A172 (cell line): ENCODE measurements at regions not wholly inside any gene's neighbourhood (a gene's known extent, or its start where the extent isn't known, plus 50 kb on each side); places are given as distances from the start of the nearest gene placed in this dataset.

ENCODE experiments used
- DNase-seq: peaks from one replicate; pipeline ENCODE4 v3.0.0-alpha.2; 2015; ENCODE audit warnings: low spot score

DNA sequence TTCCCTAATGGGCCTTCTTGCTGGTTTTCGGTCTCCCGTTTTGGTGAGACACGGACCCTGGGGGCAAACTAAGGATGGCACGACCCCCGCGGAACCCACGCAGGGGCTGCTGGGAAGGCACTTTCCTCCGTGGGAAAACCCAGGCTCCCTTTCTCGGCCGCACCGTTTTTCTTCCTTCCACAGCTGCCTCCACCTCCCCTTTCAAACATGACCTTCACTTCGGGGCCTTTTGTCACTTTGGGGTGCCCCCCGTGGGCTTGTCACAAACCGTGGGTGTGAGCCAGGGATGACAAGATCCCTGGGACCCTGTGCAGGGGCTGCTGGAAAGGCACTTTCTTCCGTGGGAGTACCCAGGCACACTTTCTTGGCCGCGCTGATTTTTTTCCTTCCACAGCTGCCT, 268.7 kb downstream of the ALG10 start:
- DNase-seq = no peak

DNA sequence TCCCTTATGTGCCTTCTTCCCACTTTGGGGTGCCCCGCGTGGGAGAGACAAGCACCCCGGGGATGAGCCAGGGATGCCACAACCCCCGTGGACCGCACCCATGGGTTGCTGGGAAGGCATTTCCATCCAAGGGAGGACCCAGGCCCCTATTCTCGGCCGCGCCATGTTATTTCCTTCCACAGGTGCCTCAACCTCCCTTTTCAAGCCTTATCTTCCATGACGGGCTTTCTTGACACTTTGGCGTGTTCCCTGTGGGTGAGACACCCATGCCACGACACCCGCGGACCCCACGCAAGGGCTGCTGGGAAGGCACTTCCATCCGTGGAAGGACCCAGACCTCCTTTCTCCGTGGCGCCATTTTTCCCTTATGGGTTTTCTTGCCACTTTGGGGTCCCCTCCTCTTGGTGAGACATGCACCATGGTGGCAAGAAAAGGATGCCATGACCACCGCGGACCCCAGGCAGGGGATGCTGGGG, 269.2 kb downstream of the ALG10 start:
- no peak for DNase-seq

DNA sequence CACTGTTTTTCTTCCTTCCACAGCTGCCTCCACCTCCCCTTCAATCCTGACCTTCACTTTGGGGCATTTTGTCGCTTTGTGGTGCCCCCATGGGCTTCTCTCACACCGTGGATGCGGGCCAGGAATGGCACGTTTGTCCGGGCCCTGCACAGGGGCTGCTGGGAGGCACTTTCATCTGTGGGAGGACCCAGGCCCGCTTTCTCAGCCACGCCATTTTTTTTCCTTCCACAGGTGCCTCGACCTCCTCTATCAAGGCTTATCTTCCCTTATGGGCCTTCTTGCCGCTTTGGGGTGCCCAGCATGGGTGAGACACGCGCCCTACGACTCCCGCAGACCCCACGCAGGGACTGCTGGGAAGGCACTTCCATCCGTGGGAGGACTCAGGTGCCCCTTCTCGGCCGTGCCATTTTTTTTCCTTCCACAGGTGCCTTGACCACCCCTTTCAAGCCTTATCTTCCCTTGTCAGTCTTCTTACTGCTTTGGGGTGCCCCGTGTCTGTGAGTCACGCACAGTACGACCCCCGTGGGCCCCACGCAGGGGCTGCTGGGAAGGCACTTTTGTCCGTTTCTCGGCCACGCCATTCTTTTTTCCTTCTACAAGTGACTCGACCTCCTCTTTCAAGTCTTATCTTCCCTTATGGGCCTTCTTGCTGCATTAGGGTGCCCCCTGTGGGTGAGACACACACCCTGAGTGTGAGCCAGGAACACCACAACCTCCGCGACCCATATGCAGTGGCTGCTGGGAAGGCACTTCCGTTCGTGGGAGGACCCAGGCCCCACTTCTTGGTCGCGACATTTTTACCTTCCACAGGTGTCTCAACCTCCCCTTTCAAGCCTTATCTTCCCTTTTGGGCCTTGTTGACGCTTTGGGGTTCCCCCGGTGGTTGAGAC, 270.7 kb downstream of the ALG10 start:
- DNase-seq = no peak

DNA sequence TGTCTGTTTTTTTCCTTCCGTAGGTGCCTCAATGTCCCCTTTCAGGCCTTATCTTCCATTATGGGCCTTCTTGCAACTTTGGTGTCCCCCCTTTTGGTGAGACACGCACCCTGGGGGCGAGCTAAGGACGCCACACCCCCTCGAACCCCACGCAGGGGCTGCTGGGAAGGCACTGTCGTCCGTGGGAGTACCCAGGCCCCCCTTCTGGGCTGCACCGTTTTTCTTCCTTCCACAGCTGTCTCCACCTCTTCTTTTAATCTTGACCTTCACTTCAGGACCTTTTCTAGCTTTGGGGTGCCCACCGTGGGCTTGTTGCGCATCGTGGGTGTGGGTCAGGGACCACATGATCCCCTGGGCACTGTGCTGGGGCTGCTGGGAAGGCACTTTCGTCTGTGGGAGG, 271.8 kb downstream of the ALG10 start:
- no peak for DNase-seq

DNA sequence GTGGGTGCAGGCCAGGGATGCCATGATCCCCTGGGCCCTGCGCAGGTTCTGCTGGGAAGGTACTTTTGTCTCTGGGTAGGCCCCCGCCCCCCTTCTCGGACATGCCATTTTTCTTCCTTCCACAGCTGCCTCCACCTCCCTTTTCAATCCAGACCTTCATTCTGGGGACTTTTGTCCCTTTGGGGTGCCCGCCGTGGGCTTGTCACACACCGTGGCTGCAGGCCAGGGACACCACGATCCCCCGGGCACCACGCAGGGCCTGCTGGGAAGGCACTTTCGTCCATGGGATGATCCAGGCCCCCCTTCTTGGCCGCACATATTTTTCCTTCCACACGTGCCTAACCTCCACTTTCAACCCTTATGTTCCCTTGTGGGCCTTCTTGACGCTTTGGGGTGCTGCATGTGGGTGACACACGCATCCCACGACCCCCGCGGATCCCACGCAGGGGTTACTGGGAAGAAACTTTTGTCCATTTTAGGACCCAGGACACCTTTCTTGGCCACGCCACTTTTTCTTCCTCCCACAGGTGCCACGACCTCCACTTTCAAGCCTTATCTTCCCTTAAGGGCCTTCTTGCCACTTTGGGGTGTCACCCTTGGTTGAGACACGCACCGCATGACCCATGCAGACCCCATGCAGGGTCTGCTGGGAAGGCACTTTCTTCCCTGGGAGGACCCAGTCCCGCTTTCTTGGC, 272.5 kb downstream of the ALG10 start:
- DNase-seq = no peak

DNA sequence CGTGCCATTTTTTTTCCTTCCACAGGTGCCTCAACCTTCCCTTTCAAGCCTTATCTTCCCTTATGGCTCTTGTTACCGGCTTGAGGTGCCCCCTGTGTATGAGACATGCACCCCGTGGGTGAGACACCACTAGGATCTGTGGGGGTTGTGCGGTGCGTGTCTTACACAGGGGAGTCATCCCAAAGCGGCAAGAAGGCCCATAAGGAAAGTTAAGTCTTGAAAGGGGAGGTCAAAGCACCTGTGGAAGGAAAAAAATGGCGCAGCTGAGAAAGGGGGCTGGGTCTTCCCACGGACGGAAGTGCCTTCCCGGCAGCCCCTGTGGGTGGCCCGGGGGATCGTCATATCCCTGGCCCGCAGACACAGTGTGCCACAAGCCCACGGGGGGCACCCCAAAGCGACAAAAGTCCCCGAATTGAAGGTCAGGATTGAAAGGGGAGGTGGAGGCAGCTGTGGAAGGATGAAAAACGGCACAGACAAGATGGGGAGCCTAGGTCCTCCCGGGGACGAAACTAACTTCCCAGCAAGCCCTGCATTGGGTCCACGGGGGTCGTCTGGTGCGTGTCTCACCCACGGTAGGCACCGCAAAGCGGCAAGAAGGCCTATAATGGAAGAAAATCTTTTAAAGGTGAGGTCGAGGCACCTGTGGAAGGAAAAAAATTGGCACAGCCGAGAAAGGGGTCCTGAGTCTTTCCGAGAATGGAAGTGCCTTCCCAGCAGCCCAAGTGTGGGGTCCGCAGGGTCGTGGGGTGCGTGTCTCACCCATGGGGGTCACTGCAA, 273.3 kb downstream of the ALG10 start:
- no peak for DNase-seq

DNA sequence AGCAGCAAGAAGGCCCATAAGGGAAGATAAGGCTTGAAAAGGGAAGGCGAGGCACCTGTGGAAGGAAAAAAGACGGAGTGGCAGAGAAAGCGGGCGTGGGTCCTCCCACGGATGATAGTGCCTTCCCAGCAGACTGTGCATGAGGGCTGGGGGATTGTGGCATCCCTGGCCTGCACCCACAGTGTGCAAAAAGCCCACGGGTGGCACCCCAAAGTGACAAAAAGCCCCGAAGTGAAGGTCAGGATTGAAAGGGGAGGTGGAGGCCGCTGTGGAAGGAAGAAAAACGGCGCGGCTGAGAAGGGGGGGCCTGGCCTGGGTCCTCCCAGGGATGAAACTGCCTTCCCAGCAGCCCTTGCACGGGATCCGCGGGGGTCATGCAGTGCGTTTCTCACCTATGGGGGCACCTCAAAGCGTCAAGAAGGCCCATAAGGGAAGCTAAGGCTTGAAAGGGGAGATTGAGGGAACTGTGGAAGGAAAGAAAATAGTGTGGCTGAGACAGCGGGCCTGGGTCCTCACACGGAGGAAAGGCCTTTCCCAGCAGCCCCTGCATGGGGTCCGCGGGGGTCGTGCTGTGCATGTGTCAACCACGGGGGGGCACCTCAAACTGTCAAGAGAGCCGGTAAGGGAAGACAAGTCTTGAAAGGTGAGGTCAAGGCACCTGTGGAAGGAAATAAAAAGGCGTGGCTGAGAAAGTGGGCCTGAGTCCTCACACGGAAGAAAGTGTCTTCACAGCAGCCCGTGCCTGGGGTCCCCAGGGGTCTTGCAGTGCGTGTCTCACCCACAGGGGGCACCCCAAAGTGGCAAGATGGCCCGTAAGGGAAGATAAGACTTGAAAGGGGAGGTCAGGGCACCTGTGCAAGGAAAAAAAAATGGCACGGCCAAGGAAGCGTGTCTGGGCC, 274.1 kb downstream of the ALG10 start:
- no peak for DNase-seq

DNA sequence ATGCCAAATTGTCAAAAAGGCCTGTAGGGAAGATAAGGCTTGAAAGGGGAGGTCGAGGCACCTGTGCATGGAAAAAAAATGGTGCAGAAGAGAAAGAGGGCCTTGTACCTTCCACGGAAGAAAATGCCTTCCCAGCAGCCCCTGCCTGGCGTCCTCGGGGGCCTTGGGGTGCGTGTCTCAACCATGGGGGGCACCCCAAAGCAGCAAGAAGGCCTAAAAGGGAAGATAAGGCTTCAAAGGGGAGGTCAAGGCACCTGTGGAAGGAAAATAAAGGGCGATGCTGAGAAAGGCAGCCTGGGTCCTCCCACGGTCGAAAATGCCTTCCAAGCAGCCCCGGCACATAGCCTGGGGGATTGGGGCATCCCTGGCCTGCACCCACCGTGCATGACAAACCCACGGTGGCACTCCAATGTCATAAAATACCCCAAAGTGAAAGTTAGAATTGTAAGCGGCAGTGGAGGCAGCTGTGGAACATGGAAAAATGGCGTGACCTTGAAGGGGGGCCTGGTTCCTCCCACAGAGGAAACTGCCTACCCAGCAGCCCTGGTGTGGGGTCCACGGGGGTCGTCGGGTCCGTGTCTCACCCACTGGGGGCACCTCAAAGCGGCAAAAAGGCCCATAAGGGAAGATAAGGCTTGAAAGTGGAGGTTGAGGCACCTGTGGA, 275.0 kb downstream of the ALG10 start:
- no peak for DNase-seq

DNA sequence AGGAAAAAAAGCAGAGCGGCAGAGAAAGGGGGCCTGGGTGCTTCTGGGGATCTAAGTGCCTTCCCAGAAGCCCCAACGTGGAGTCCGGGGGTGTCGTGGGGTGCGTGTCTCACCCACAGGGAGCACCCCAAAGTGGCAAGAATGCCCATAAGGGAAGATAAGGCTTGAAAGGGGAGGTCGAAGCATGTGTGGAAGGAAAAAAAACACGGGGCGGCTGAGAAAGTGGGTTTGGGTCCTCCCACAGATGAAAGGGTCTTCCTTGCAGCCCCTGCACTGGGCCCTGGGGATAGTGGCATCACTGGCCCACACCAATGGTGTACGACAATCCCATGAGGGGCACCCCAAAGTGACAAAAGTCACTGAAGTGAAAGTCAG, 275.5 kb downstream of the ALG10 start:
- DNase-seq = no peak

DNA sequence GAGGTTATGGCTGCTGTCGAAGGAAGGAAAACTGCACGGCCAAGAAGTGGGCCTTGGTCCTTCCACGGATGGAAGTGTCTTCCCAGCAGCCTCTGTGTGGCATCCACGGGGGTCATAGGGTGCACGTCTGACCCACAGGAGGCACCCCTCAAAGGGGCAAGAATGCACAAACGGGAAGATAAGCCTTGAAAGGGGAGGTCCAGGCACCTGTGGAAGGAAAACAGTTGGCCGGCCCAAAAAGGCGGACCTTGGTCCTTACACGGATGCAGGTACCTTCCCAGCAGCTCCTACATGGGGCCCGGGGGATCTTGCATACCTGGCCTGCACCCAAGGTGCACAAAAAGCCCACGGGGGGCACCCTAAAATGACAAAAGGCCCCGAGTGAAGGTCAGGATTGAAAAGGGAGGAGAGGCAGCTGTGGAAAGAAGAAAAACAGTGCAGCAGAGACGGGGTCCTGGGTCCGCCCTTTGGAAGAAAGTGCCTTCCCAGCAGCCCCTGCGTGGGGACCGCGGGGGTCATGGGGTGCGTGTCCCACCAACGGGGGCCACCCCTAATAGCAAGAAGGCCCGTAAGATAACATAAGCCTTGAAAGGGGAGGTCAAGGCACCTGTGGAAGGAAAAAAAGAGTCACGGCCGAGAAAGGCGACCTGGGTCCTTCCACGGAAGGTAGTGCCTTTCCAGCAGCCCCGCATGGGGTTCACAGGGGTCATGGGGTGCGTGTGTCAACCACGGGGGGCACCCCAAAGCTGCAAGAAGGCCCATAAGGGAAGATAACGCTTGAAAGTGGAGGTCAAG, 276.1 kb downstream of the ALG10 start:
- no peak for DNase-seq

DNA sequence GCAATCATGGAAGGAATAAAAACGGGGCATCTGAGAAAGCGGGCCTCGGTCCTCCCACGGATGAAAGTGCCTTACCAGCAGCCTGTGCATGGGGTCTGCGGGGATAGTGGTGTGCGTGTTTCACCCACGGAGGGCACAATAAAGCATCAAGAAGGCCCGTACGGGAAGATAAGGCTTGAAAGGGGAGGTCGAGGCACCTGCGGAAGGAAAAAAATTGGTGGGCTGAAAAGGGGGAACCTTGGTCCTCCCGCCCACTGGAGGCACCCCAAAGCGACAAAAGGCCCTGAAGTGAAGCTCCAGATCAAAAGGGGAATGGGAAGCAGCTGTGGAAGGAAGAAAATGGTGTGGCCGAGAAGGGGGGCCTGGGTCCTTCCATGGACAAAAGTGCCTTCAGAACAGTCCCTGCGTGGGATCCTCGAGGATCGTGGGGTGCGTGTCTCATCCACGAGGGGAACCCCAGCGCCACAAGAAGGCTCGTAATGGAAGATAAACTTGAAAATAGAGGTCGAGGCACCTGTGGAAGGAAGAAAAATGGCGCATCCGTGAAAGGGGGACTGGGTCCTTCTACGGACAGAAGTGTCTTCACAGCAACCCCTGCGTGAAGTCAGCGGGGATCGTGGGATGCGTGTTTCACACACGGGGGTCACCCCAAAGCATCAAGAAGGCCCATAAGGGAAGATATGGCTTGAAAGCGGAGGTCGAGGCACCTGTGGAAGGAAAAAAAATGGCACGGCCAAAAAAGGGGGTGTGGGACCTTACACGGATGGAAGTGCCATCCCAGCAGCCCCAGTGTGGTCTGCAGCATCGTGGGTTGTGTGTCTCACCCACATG, 276.9 kb downstream of the ALG10 start:
- DNase-seq = no peak

DNA sequence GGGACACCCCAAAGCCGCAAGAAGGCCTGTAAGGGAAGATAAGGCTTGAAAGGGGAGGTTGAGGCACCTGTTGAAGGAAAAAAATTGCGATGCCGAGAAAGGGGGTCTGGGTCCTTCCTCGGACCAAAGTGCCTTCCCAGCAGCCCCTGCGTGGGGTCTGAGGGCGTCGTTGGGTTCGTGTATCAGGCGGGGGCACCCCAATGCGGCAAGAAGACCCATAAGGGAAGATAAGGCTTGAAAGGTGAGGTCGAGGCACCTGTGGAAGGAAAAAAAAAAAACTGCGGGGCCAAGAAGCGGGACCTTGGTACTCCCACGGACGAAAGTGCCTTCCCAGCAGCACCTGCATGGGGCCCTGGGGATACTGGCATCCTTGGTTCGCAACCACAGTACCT, 277.5 kb downstream of the ALG10 start:
- DNase-seq = no peak

DNA sequence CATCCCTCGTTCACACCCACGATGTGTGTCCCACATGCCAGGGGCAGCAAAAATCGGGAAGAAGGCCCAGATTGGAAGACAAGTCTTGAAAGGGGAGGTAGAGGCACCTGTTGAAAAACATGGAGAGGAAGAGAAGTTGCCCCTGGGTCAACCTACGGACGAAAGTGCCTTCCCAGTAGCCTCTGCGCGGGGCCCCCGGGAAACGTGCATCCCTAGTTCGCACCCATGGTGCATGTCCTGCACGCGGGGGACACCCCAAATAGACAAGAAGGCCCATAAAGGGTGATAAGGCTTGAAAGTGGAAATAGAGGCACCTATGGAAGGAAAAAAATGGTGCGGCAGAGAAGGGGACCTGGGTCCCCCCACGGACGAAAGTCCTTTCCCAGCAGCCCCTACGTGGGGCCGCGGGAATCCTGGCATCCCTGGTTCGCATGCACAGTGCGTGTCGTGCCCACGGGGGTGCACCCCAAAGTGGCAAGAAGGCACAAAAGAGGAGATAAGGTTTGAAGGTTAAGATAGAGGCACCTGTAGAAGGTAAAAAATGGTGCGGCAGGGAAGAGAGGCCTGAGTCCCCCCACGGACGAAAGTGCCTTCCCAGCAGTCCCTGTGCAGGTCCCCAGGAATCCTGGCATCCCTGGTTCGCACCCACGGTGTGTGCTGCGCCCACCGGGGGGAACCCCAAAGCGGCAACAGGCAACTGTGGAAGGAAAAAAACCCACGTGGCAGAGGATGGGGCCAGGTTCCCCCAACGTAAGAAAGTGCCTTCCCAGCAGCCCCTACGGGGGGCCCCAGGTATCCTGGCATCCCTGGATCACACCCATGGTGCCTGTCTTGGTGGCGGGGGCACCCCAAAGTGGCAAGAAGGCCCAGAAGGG, 278.3 kb downstream of the ALG10 start:
- no peak for DNase-seq

DNA sequence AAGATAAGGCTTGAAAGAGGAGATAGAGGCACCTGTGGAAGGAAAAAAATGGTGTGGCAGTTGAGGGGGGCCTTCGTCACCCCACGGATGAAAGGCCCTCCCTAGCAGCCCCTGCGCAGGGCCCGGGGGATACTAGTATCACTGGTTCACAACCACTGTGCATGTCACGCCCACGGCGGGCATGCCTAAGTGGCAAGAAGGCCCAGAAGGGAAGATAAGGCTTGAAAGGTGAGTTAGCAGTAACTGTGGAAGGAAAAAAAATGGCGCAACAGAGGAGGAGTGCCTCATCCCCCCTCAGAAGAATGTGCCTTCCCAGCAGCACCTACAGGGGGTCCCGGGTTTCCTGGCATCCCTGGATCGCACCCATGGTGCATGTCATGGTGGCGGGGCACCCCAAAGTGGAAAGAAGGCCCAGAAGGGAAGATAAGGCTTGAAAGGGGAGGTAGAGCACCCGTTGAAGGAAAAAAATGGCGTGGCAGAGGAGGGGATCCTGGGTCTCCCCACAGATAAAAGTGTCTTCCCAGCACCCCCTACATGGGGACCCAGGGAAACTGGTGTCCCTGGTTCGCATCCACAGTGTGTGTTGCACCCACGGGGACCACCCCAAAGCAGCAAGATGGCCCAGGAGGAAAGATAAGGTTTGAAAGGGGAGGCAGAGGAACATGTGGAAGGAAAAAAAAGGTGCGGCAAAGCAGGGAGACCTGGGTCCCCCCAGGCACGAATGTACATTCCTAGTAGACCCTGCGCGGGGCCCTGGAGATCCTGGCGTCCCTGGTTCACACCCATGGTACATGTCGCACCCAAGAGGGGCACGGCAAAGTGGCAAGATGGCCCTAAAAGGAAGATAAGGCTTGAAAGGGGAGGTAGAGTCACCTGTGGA, 279.2 kb downstream of the ALG10 start:
- DNase-seq = no peak

DNA sequence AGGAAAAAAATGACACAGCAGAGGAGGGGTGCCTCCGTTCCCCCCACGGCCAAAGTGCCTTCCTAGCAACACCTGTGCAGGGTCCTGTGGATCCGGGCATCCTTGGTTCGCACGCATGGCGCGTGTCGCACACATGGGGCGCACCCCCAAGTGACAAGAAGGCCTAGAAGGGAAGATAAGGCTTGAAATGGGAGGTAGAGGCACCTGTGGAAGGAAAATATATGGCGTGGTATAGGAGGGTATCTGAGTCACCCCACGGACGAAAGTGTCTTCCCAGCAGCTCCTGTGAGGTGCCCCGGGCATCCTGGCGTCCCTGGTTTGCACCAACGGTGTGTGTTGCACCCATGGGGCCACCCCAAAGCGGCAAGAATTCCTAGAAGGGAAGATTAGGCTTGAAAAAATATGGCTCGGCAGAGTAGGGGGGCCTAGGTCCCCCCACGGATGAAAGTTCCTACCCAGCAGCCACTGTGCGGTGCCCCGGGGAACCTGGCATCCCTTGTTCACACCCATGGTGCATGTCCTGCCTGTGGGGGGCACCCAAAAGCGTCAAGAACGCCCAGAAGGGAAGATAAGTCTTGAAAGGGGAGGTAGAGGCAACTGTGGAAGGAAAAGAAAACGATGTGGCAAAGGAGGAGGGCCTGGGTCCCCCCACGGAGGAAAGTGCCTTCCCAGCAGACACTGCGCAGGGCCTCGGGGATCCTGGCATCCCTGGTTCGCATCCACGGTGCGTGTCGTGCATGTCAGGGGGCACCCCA, 280.0 kb downstream of the ALG10 start:
- DNase-seq = no peak
